SH-SY5Y (cell line): ENCODE measurements at regions not wholly inside any gene's neighbourhood (a gene's known extent, or its start where the extent isn't known, plus 50 kb on each side); places are given as distances from the start of the nearest gene placed in this dataset.

ENCODE experiments used
- GATA2 ChIP-seq: IDR thresholded peaks from 2 replicates; pipeline ENCODE4 v1.6.1; 2011; ENCODE audit warnings: mild to moderate bottlenecking, low read depth, low read length
- GATA3 ChIP-seq: IDR thresholded peaks from 2 replicates; pipeline ENCODE4 v1.6.1; 2011; ENCODE audit warnings: low read depth, mild to moderate bottlenecking, low read length, moderate library complexity

GRCh38 chr5:175216991-175217390 lies 227.0 kb downstream of the DRD1 start:
- no peak for TF ChIP-seq GATA2
- no peak for TF ChIP-seq GATA3
